KMS-11 (cell line): ENCODE measurements at regions not wholly inside any gene's neighbourhood (a gene's known extent, or its start where the extent isn't known, plus 50 kb on each side); places are given as distances from the start of the nearest gene placed in this dataset.
A peak's percentile ranks its signal among the peaks of the same experiment; 100 is the strongest.

Experiments
- H2AFZ ChIP-seq: fragments of 200-600 bp; sonication (generic); 2 replicates; pipeline ENCODE4 v1.6.1; 2016; ENCODE audit warnings: antibody characterized with exemption, mixed run types, low read depth
- H3K27ac ChIP-seq: fragments of 200-600 bp; sonication (generic); 2 replicates; pipeline ENCODE4 v1.6.1; 2016; ENCODE audit warnings: mild to moderate bottlenecking, mixed run types
- H3K27me3 ChIP-seq: fragments of 200-600 bp; sonication (generic); 2 replicates; pipeline ENCODE4 v1.6.1; 2017; ENCODE audit warnings: mild to moderate bottlenecking, low read depth, mixed run types, moderate library complexity; ENCODE audit not compliant: insufficient read depth
- H3K36me3 ChIP-seq: fragments of 200-600 bp; sonication (generic); 2 replicates; pipeline ENCODE4 v1.6.1; 2017; ENCODE audit warnings: mild to moderate bottlenecking, mixed run types; ENCODE audit not compliant: insufficient read depth
- H3K4me1 ChIP-seq: fragments of 200-600 bp; sonication (generic); 2 replicates; pipeline ENCODE4 v1.6.1; 2016; ENCODE audit warnings: mild to moderate bottlenecking, low read depth, mixed run types; ENCODE audit not compliant: poor library complexity, severe bottlenecking
- H3K4me2 ChIP-seq: fragments of 200-600 bp; sonication (generic); 2 replicates; pipeline ENCODE4 v1.7.0; 2016; ENCODE audit warnings: mild to moderate bottlenecking, mixed run types
- H3K4me3 ChIP-seq: fragments of 200-600 bp; sonication (generic); IDR thresholded peaks from 2 replicates; pipeline ENCODE4 v1.6.1; 2017; ENCODE audit warnings: low read depth, low read length, mixed read lengths; ENCODE audit not compliant: insufficient read depth
- H3K79me2 ChIP-seq: fragments of 200-600 bp; sonication (generic); 2 replicates; pipeline ENCODE4 v1.6.1; 2016; ENCODE audit warnings: low read depth, mixed run types; ENCODE audit not compliant: insufficient read depth
- H3K9ac ChIP-seq: fragments of 200-600 bp; sonication (generic); 2 replicates; pipeline ENCODE4 v1.6.1; 2016; ENCODE audit warnings: mild to moderate bottlenecking, mixed run types
- H4K20me1 ChIP-seq: fragments of 200-600 bp; sonication (generic); 2 replicates; pipeline ENCODE4 v1.6.1; 2016; ENCODE audit warnings: mild to moderate bottlenecking, mixed run types; ENCODE audit not compliant: insufficient read depth
- CTCF ChIP-seq: fragments of 200-600 bp; sonication (generic); conservative IDR thresholded peaks from 2 replicates; pipeline ENCODE4 v1.6.1; 2017; ENCODE audit warnings: low read depth, mild to moderate bottlenecking, antibody characterized with exemption, low read length, moderate library complexity, mixed read lengths

GRCh38 chr12:19894050-19894449, 454.8 kb downstream of the AEBP2 start:
- peaks cover 35% of the 10 kb centered on the region for H3K4me1 ChIP-seq
- H3K27me3 ChIP-seq: no peaks in the 10 kb centered on the region
- H2AFZ ChIP-seq: peak overlapping the region; percentile 60; the same call in 1 of the 2 replicates
- no peaks in the 10 kb centered on the region for H4K20me1 ChIP-seq
- H3K36me3 ChIP-seq: no peaks in the 10 kb centered on the region
- peak overlapping the region; percentile 98 for H3K4me2 ChIP-seq
- H3K27ac ChIP-seq: peak overlapping the region; percentile 89
- no peaks in the 10 kb centered on the region for H3K79me2 ChIP-seq
- TF ChIP-seq CTCF: no peak
- peak overlapping the region; percentile 53; the same call in 1 of the 2 replicates for H3K9ac ChIP-seq
- H3K4me3 ChIP-seq: no peak overlapping the region

GRCh38 chr12:19894803-19895202, 455.5 kb downstream of the AEBP2 start:
- Histone ChIP-seq H3K79me2 (no peaks in the 10 kb centered on the region), H3K4me1 (peaks cover 35% of the 10 kb centered on the region), H3K4me2 (peak overlapping the region; percentile 98), H3K27me3 (no peaks in the 10 kb centered on the region), H3K27ac (peak overlapping the region; percentile 89), H3K4me3 (no peak overlapping the region), H4K20me1 (no peaks in the 10 kb centered on the region), H3K9ac (peak overlapping the region; percentile 53; the same call in 1 of the 2 replicates), H2AFZ (peak overlapping the region; percentile 60), H3K36me3 (no peaks in the 10 kb centered on the region)
- no peak for TF ChIP-seq CTCF

DNA sequence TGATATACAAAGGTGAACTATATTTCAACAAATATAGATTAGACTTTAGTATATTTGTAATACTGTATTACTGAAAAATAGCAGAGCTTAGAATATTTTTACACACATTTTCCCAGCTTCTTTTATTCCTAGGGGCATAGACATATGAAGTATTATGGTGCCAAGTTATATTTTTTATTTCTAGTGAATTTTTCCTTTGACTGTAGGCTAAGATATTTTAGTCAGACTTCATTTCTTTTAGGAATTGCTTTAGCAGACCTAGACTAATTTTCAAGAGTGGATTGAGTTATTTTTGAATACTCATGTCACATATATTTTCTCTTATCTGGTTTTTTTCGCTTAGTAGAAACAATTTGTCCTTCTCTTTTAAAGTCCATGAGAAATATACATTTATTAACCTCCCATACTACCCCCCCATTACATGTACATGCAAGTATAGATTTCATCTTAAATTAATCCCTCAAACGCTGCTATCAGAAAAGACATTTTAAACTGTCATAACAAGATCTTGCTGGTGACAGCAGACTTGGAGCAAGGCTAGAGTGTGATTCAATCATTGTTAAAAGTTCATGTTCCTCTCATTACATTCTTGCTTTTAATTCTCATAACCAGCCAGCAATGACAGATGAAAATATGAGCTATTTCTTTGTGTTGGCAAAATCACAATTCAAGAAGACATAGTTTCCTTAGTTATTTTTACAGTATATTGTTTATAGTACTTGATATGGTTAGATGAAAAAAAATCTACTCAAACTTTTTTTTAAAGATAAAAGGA, 456.1 kb downstream of the AEBP2 start:
- Histone ChIP-seq H3K79me2 (no peaks in the 10 kb centered on the region), H3K4me1 (peaks cover 35% of the 10 kb centered on the region)

GRCh38 chr12:19896041-19896440, 456.7 kb downstream of the AEBP2 start:
- no peaks in the 10 kb centered on the region for H3K36me3 ChIP-seq

More for the DNA sequence above, 456.1 kb downstream of the AEBP2 start:
- Histone ChIP-seq H3K9ac (peak overlapping the region; percentile 53; the same call in 1 of the 2 replicates), H3K27ac (peak overlapping the region; percentile 89), H3K27me3 (no peaks in the 10 kb centered on the region), H2AFZ (peak overlapping the region; percentile 60), H3K4me2 (peak overlapping the region; percentile 98), H4K20me1 (no peaks in the 10 kb centered on the region), H3K4me3 (no peak overlapping the region), H3K36me3 (no peaks in the 10 kb centered on the region)
- TF ChIP-seq CTCF: no peak

More at GRCh38 chr12:19896041-19896440, 456.7 kb downstream of the AEBP2 start:
- Histone ChIP-seq H3K27ac (no peak overlapping the region), H3K4me3 (no peak overlapping the region), H3K4me1 (peaks cover 35% of the 10 kb centered on the region), H3K9ac (no peak overlapping the region), H3K4me2 (peak overlapping the region; percentile 98; the same call in 1 of the 2 replicates), H4K20me1 (no peaks in the 10 kb centered on the region), H3K79me2 (no peaks in the 10 kb centered on the region), H3K27me3 (no peaks in the 10 kb centered on the region), H2AFZ (no peak overlapping the region)
- TF ChIP-seq CTCF: no peak
